Mesenchymal stem cell (in vitro differentiated cells and primary cell): ENCODE measurements at regions not wholly inside any gene's neighbourhood (a gene's known extent, or its start where the extent isn't known, plus 50 kb on each side); places are given as distances from the start of the nearest gene placed in this dataset.

Source experiments
- DNase-seq: peaks from one replicate; pipeline ENCODE4 v3.0.0-alpha.2; 2013
- H2AFZ ChIP-seq: one replicate; pipeline ENCODE4 v1.6.1; 2013; ENCODE audit warnings: low read depth, mild to moderate bottlenecking, control low read depth, inconsistent platforms, low read length, moderate library complexity
- H2AK5ac ChIP-seq: 2 replicates; pipeline ENCODE4 v1.6.1; 2013; ENCODE audit warnings: low read length, moderate library complexity, mild to moderate bottlenecking, inconsistent platforms; ENCODE audit not compliant: severe bottlenecking
- H2BK120ac ChIP-seq: one replicate; pipeline ENCODE4 v1.6.1; 2013; ENCODE audit warnings: low read depth, mild to moderate bottlenecking, inconsistent platforms, low read length, moderate library complexity
- H2BK12ac ChIP-seq, 2 experiments: one replicate each; pipeline ENCODE4 v1.6.1; 2013; ENCODE audit warnings: inconsistent platforms in 2 of 2, low read length in 2 of 2, mild to moderate bottlenecking in 2 of 2, moderate library complexity in 2 of 2, control low read depth in 1 of 2
- H2BK15ac ChIP-seq: one replicate; pipeline ENCODE4 v1.6.1; 2013; ENCODE audit warnings: mild to moderate bottlenecking, low read depth, inconsistent platforms; ENCODE audit not compliant: poor library complexity, severe bottlenecking
- H2BK5ac ChIP-seq: 2 replicates; pipeline ENCODE4 v1.6.1; 2013; ENCODE audit warnings: low read depth, mild to moderate bottlenecking, low read length, control low read depth, inconsistent platforms; ENCODE audit not compliant: poor library complexity, severe bottlenecking
- H3K14ac ChIP-seq, 2 experiments: one replicate each; pipeline ENCODE4 v1.6.1; 2013; ENCODE audit warnings: inconsistent platforms in 2 of 2, low read length in 2 of 2, control low read depth in 1 of 2, mild to moderate bottlenecking in 1 of 2, moderate library complexity in 1 of 2
- H3K18ac ChIP-seq, 2 experiments: one replicate each; pipeline ENCODE4 v1.6.1; 2013; ENCODE audit warnings: inconsistent platforms in 2 of 2, low read length in 2 of 2, control low read depth in 1 of 2, low read depth in 1 of 2, mild to moderate bottlenecking in 1 of 2
- H3K23ac ChIP-seq, 2 experiments: one replicate each; pipeline ENCODE4 v1.6.1; 2013; ENCODE audit warnings: inconsistent platforms in 2 of 2, low read length in 2 of 2, mild to moderate bottlenecking in 2 of 2, moderate library complexity in 2 of 2, control low read depth in 1 of 2
- H3K27ac ChIP-seq: 2 replicates; pipeline ENCODE4 v1.5.1; 2013; ENCODE audit warnings: mild to moderate bottlenecking, moderate library complexity, low read length, control low read depth, inconsistent platforms; ENCODE audit not compliant: poor library complexity, severe bottlenecking
- H3K27me3 ChIP-seq, 2 experiments: 2 replicates each; pipeline versions ENCODE4 v1.6.1 to v1.7.0; 2013; ENCODE audit warnings: low read length in 2 of 2, mild to moderate bottlenecking in 2 of 2, moderate library complexity in 2 of 2, control low read depth in 1 of 2, inconsistent platforms in 1 of 2; ENCODE audit not compliant: control insufficient read depth in 1 of 2, insufficient read depth in 1 of 2
- H3K36me3 ChIP-seq, 2 experiments: 2 replicates each; pipeline versions ENCODE4 v1.6.1 to v1.7.0; 2013; ENCODE audit warnings: low read length in 2 of 2, control low read depth in 1 of 2, inconsistent platforms in 1 of 2, low read depth in 1 of 2, mild to moderate bottlenecking in 1 of 2; ENCODE audit not compliant: insufficient read depth in 2 of 2, control insufficient read depth in 1 of 2
- H3K4ac ChIP-seq, 2 experiments: one replicate each; pipeline ENCODE4 v1.6.1; 2013; ENCODE audit warnings: inconsistent platforms in 2 of 2, low read length in 2 of 2, mild to moderate bottlenecking in 2 of 2, moderate library complexity in 2 of 2, control low read depth in 1 of 2, low read depth in 1 of 2
- H3K4me1 ChIP-seq: 2 replicates; pipeline ENCODE4 v1.6.1; 2013; ENCODE audit warnings: low read depth, low read length, control low read depth; ENCODE audit not compliant: control insufficient read depth, insufficient read depth
- H3K4me2 ChIP-seq: 2 replicates; pipeline ENCODE4 v1.6.1; 2013; ENCODE audit warnings: low read length, mild to moderate bottlenecking, inconsistent platforms; ENCODE audit not compliant: poor library complexity, severe bottlenecking
- H3K4me3 ChIP-seq, 2 experiments: 2 replicates each; pipeline versions ENCODE4 v1.5.1 to v1.7.0; 2013; ENCODE audit warnings: low read length in 2 of 2, mild to moderate bottlenecking in 2 of 2, control low read depth in 1 of 2, low read depth in 1 of 2; ENCODE audit not compliant: insufficient read depth in 1 of 2
- H3K79me1 ChIP-seq: replicated peaks from 2 replicates; pipeline ENCODE4 v1.6.1; 2013; ENCODE audit warnings: mild to moderate bottlenecking, control low read depth, low read length, inconsistent platforms; ENCODE audit not compliant: poor library complexity, severe bottlenecking
- H3K9ac ChIP-seq: 2 replicates; pipeline ENCODE4 v1.7.0; 2013; ENCODE audit warnings: mild to moderate bottlenecking, low read length, moderate library complexity
- H3K9me3 ChIP-seq: 2 replicates; pipeline ENCODE4 v1.7.0; 2013; ENCODE audit warnings: mild to moderate bottlenecking, low read length; ENCODE audit not compliant: control insufficient read depth
- H4K8ac ChIP-seq: one replicate; pipeline ENCODE4 v1.6.1; 2013; ENCODE audit warnings: inconsistent platforms, mild to moderate bottlenecking, low read length, moderate library complexity
- H4K91ac ChIP-seq: one replicate; pipeline ENCODE4 v1.6.1; 2013; ENCODE audit warnings: mild to moderate bottlenecking, low read length, inconsistent platforms
- whole genome bisulfite sequencing: methylation state at CpG from one replicate; pipeline ENCODE4 v1.1.7; 2013; ENCODE audit warnings: mixed read lengths; 5-methylcytosine and 5-hydroxymethylcytosine counted together

DNA sequence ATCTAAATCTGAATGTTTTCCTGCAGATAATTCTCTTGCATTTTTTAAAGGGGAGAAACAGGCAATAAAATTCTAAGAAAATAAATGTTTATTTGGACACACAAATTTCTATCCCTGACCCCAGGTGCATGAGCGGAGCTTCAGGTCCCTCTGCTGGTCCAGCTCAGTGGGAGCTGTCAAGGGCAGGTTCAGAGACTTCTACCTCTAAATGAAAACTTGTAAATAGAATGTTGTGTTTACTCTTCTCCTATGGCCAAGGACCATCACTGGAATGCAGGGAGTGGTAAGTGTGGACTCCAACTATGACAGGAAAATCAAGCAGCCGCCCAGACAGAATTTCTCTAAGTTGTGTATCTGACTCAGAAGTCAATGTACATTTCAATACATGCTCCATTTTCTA is 148.6 kb upstream of the TTC29 start:
- H3K4ac ChIP-seq, result no peak overlapping the region
- no peaks in the 10 kb centered on the region for H3K9me3 ChIP-seq
- no peak overlapping the region for H2BK120ac ChIP-seq
- no peak for DNase-seq
- no peak overlapping the region for H3K23ac ChIP-seq
- no peaks in the 10 kb centered on the region for H3K4me1 ChIP-seq
- no peak overlapping the region for H3K14ac ChIP-seq
- H3K9ac ChIP-seq, result no peak overlapping the region
- no peak overlapping the region for H3K18ac ChIP-seq
- no peak overlapping the region for H3K4me2 ChIP-seq
- no peak overlapping the region for H2BK15ac ChIP-seq
- H3K27ac ChIP-seq, result no peak overlapping the region
- H2AFZ ChIP-seq, result no peak overlapping the region
- H2BK5ac ChIP-seq, result no peak overlapping the region
- no peaks in the 10 kb centered on the region for H3K36me3 ChIP-seq
- no peaks in the 10 kb centered on the region for H3K79me1 ChIP-seq
- H4K8ac ChIP-seq, result no peak overlapping the region
- 75% methylated on average over 2 of the region's 2 CpGs for WGBS
- no peak overlapping the region for H4K91ac ChIP-seq
- no peak overlapping the region for H2AK5ac ChIP-seq
- H3K27me3 ChIP-seq, result no peaks in the 10 kb centered on the region
- no peak overlapping the region for H3K4me3 ChIP-seq
- H2BK12ac ChIP-seq, result no peak overlapping the region

- Histone ChIP-seq H2BK5ac (no peak overlapping the region), H3K4me2 (no peak overlapping the region), H4K8ac (no peak overlapping the region), H2BK120ac (no peak overlapping the region), H2BK15ac (no peak overlapping the region), H3K79me1 (no peaks in the 10 kb centered on the region), H3K4me1 (peaks cover 2% of the 10 kb centered on the region), H4K91ac (no peak overlapping the region), H2AK5ac (no peak overlapping the region), H3K14ac (no peak overlapping the region), H3K36me3 (no peaks in the 10 kb centered on the region), H3K9ac (peak overlapping the region; percentile 12), H3K9me3 (no peaks in the 10 kb centered on the region), H3K4ac (no peak overlapping the region), H2AFZ (no peak overlapping the region), H2BK12ac (no peak overlapping the region), H3K27ac (no peak overlapping the region), H3K4me3 (no peak overlapping the region), H3K23ac (no peak overlapping the region), H3K18ac (no peak overlapping the region), H3K27me3 (no peaks in the 10 kb centered on the region)
- 0% methylated on average over 2 of the region's 6 CpGs for WGBS
- DNase-seq, result peak; percentile 70
These were observed 151.3 kb upstream of the TTC29 start for GRCh38 chr4:147096667-147097604.

DNA sequence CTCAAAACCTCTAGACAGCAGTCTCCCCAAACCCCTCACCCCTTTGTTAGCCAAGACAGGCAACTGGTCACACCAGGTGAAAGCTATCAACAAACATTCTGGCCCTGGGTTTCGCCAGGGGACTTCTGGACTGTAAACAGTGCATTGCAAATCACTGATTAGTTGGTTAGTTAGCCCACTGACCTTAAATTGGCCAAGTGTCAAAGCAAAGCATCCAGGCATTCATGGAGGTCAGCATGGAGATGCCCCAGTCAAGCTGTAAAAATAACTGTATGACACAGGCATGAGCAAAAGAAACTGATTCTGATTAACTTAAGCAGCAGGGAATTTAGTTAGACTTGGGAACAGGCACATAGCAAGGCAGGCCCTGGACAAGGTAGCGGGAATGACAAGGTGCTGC is 156.0 kb upstream of the TTC29 start:
- no peaks in the 10 kb centered on the region for H3K36me3 ChIP-seq
- no peak overlapping the region for H3K23ac ChIP-seq
- H3K18ac ChIP-seq, result peak overlapping the region in 1 of 2 experiments; percentile 48
- no peak overlapping the region for H2BK15ac ChIP-seq
- no peak for DNase-seq
- no peaks in the 10 kb centered on the region for H3K27me3 ChIP-seq
- H3K4me2 ChIP-seq, result no peak overlapping the region
- no peak overlapping the region for H4K91ac ChIP-seq
- no peak overlapping the region for H2BK120ac ChIP-seq
- WGBS, result 86% methylated on average over 2 of the region's 2 CpGs
- H3K14ac ChIP-seq, result no peak overlapping the region
- no peak overlapping the region for H2AFZ ChIP-seq
- no peaks in the 10 kb centered on the region for H3K9me3 ChIP-seq
- no peak overlapping the region for H3K27ac ChIP-seq
- peak overlapping the region in 1 of 2 experiments; percentile 37 for H3K4ac ChIP-seq
- no peak overlapping the region for H2AK5ac ChIP-seq
- no peak overlapping the region for H2BK5ac ChIP-seq
- peaks cover 3% of the 10 kb centered on the region for H3K4me1 ChIP-seq
- H3K79me1 ChIP-seq, result no peaks in the 10 kb centered on the region
- peak overlapping the region in 1 of 2 experiments; percentile 78 for H2BK12ac ChIP-seq
- H4K8ac ChIP-seq, result no peak overlapping the region
- no peak overlapping the region for H3K9ac ChIP-seq
- H3K4me3 ChIP-seq, result no peak overlapping the region

DNA sequence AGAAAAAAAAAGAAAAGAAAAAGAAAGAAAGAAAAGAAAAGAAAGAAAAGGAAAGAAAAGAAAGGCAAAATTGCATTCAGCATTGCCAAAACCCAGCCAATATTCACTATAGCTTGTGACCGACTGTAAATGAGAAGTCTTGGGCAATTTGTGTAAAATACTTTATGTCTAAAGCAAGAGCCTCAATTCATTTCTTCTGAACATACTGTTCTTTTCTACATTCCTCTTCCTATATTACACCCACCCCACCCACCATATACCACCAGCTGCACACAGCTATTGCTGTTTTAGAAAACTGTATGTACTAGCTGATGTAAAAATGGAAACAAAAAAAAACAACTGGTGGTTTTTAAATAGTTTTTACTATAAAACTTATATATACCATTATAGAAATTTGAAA is 156.9 kb upstream of the TTC29 start:
- H3K23ac ChIP-seq, result no peak overlapping the region
- H4K91ac ChIP-seq, result no peak overlapping the region
- H2BK12ac ChIP-seq, result no peak overlapping the region
- H2AFZ ChIP-seq, result no peak overlapping the region
- peak overlapping the region; percentile 77 for H3K9ac ChIP-seq
- no peak overlapping the region for H4K8ac ChIP-seq
- no peaks in the 10 kb centered on the region for H3K9me3 ChIP-seq
- H3K36me3 ChIP-seq, result no peaks in the 10 kb centered on the region
- no CpG with 5 or more reads among the region's 1 CpG for WGBS
- no peak overlapping the region for H3K4ac ChIP-seq
- H3K14ac ChIP-seq, result no peak overlapping the region
- H3K4me1 ChIP-seq, result peaks cover 3% of the 10 kb centered on the region
- H2BK15ac ChIP-seq, result no peak overlapping the region
- H2BK5ac ChIP-seq, result no peak overlapping the region
- no peak overlapping the region for H2BK120ac ChIP-seq
- H3K18ac ChIP-seq, result no peak overlapping the region
- no peak overlapping the region for H3K4me3 ChIP-seq
- no peaks in the 10 kb centered on the region for H3K27me3 ChIP-seq
- H3K4me2 ChIP-seq, result no peak overlapping the region
- no peaks in the 10 kb centered on the region for H3K79me1 ChIP-seq
- DNase-seq, result no peak
- H3K27ac ChIP-seq, result no peak overlapping the region
- no peak overlapping the region for H2AK5ac ChIP-seq
